ENCODE measurements at regions not wholly inside any gene's neighbourhood (a gene's known extent, or its start where the extent isn't known, plus 50 kb on each side); places are given as distances from the start of the nearest gene placed in this dataset.

DNA sequence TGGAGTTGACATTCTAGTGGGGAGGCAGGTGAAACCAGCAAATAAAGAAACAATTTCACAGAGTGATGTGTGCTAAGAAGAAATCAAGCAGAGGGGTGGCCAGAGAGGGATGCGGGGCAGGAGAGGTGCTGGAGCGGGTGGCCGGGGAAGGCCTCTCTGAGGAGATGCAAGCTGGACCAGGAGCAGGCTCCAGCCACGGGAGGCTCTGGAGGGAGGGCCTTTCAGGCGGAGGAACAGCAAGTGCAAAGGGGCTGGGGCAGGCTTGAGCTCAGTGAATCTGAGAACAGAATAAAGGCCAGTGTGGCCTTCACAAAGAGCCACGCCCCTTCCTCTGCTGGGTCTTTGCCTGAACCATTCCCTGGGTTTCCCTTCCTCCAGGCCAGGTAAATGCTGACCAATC, 73.2 kb upstream of the NEURL1B start:
- TF ChIP-seq EZH2phosphoT487 (IDR thresholded peaks at IDR 0.05; ENCODE audit: low read depth, severe bottlenecking, unreplicated experiment) (no peak), EZH2 (IDR thresholded peaks at IDR 0.05; ENCODE audit: borderline replicate concordance) (no peak)
- TF ChIP-seq, protein P1, sequence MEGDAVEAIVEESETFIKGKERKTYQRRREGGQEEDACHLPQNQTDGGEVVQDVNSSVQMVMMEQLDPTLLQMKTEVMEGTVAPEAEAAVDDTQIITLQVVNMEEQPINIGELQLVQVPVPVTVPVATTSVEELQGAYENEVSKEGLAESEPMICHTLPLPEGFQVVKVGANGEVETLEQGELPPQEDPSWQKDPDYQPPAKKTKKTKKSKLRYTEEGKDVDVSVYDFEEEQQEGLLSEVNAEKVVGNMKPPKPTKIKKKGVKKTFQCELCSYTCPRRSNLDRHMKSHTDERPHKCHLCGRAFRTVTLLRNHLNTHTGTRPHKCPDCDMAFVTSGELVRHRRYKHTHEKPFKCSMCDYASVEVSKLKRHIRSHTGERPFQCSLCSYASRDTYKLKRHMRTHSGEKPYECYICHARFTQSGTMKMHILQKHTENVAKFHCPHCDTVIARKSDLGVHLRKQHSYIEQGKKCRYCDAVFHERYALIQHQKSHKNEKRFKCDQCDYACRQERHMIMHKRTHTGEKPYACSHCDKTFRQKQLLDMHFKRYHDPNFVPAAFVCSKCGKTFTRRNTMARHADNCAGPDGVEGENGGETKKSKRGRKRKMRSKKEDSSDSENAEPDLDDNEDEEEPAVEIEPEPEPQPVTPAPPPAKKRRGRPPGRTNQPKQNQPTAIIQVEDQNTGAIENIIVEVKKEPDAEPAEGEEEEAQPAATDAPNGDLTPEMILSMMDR (IDR thresholded peaks at IDR 0.05; ENCODE audit: poor library complexity): no peak
